ENCODE measurements at regions not wholly inside any gene's neighbourhood (a gene's known extent, or its start where the extent isn't known, plus 50 kb on each side); places are given as distances from the start of the nearest gene placed in this dataset.

DNA sequence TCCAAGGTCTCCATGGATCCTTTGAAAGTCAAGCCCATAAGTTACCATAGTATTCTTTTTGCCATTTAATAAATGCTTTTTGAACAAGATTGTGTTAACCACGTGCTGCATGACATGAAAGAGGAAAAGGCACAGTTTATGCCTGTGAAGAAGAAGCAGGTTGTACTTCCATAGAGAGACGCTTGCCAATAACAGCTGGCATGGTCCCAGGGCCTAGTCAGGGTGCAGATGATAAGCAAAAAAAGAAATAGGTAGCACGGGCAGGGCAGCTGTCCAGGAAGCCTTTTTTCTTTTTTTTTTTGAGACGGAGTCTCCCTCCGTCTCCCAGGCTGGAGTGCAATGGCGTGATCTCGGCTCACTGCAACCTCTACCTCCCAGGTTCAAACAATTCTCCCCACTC, 71.8 kb upstream of the CLINT1 start:
- TF ChIP-seq CTCF (IDR thresholded peaks at IDR 0.05) (no peak), POLR2A (IDR thresholded peaks at IDR 0.05) (no peak)

Measured in Peyer's patch (tissue), 4 donors.